Spinal cord (tissue), 9 donors: ENCODE measurements at regions not wholly inside any gene's neighbourhood (a gene's known extent, or its start where the extent isn't known, plus 50 kb on each side); places are given as distances from the start of the nearest gene placed in this dataset.

Source experiments
- DNase-seq, 6 donors: peaks; one replicate each; pipeline versions ENCODE4 v3.0.0 to v3.0.0-alpha.2; 2013 to 2015; ENCODE audit warnings: low spot score in 6 of 6, low read depth in 4 of 6
- H3K27ac ChIP-seq: one replicate; pipeline ENCODE4 v1.5.1; 2013; ENCODE audit warnings: low read depth, low read length, control low read depth
- H3K27me3 ChIP-seq: one replicate; pipeline ENCODE4 v1.6.1; 2013; ENCODE audit warnings: low read length; ENCODE audit not compliant: control insufficient read depth, insufficient read depth
- H3K36me3 ChIP-seq: one replicate; pipeline ENCODE4 v1.6.1; 2013; ENCODE audit warnings: low read length; ENCODE audit not compliant: control insufficient read depth, insufficient read depth
- H3K4me1 ChIP-seq: one replicate; pipeline ENCODE4 v1.6.1; 2013; ENCODE audit warnings: low read length; ENCODE audit not compliant: control insufficient read depth, insufficient read depth
- H3K4me3 ChIP-seq: one replicate; pipeline ENCODE4 v1.5.1; 2013; ENCODE audit warnings: low read depth, low read length, control low read depth
- H3K9me3 ChIP-seq: one replicate; pipeline ENCODE4 v1.6.1; 2013; ENCODE audit warnings: low read length; ENCODE audit not compliant: control insufficient read depth, insufficient read depth
- WGBS: methylation state at CpG from one replicate; pipeline ENCODE4 v1.1.5; 2013; ENCODE audit warnings: missing lambda C conversion rate; ENCODE audit not compliant: insufficient coverage; 5-methylcytosine and 5-hydroxymethylcytosine counted together
- donor health status: healthy.

DNA sequence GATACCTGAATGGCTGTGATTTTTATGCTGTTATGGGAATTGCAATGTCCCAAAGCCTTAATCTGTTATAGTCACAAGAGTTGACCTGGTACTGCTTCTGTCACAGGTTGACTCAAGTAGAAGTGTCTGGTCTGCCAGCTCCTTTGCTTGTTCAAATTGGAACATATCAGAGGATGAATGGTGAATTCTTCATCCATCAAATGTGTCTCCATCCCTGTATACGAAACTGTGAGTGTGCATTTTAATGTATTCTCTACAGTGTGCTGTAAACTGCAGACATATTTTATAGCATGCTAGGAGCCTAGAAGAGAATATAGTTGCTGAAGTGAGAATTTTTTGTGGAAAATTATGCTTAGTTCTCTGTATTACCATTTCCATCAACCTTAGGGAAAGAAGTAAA, 608.4 kb downstream of the AMY1C start:
- Histone ChIP-seq H3K27ac (no peak overlapping the region), H3K4me1 (no peaks in the 10 kb centered on the region), H3K9me3 (no peaks in the 10 kb centered on the region), H3K36me3 (no peaks in the 10 kb centered on the region), H3K4me3 (no peak overlapping the region), H3K27me3 (no peaks in the 10 kb centered on the region)
- DNase-seq: peak in 1 of 6 donors; percentile 17
- no CpG with 5 or more reads among the region's 1 CpG for WGBS

GRCh38 chr1:104358621-104359020, 608.9 kb downstream of the AMY1C start:
- WGBS: 83% methylated on average over 2 of the region's 3 CpGs
- DNase-seq: no peak
- no peaks in the 10 kb centered on the region for H3K9me3 ChIP-seq

GRCh38 chr1:104378414-104378813, 628.7 kb downstream of the AMY1C start:
- H3K4me3 ChIP-seq: no peak overlapping the region
- no peak for DNase-seq
- peaks cover 3% of the 10 kb centered on the region for H3K9me3 ChIP-seq
- no peak overlapping the region for H3K27ac ChIP-seq
- no peaks in the 10 kb centered on the region for H3K27me3 ChIP-seq
- no peaks in the 10 kb centered on the region for H3K36me3 ChIP-seq
- WGBS: no CpG with 5 or more reads among the region's 1 CpG
- no peaks in the 10 kb centered on the region for H3K4me1 ChIP-seq

More at GRCh38 chr1:104358621-104359020, 608.9 kb downstream of the AMY1C start:
- Histone ChIP-seq H3K36me3 (no peaks in the 10 kb centered on the region), H3K4me3 (no peak overlapping the region), H3K27me3 (no peaks in the 10 kb centered on the region), H3K27ac (no peak overlapping the region), H3K4me1 (no peaks in the 10 kb centered on the region)

DNA sequence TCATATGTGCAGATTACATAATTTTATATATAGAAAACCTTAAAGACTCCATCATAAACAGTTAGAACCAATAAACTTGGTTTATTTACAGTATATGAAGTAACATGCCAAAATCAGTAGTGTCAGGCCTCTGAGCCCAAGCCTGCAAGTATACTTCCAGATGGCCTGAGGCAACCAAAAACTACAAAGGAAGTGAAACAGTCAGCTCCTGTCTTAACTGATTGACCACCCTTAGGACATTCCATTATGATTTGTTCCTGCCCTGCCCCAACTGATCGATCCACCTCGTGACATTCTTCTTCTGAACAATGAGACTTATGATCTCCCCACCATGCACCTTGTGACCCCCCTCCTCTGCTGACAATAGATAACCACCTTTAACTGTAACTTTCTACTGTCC, 630.3 kb downstream of the AMY1C start:
- WGBS: 88% methylated on average over 2 of the region's 2 CpGs
- Histone ChIP-seq H3K27ac (no peak overlapping the region), H3K4me1 (no peaks in the 10 kb centered on the region), H3K4me3 (no peak overlapping the region), H3K9me3 (peaks cover under 1% of the 10 kb centered on the region), H3K27me3 (no peaks in the 10 kb centered on the region), H3K36me3 (no peaks in the 10 kb centered on the region)
- DNase-seq: no peak

DNA sequence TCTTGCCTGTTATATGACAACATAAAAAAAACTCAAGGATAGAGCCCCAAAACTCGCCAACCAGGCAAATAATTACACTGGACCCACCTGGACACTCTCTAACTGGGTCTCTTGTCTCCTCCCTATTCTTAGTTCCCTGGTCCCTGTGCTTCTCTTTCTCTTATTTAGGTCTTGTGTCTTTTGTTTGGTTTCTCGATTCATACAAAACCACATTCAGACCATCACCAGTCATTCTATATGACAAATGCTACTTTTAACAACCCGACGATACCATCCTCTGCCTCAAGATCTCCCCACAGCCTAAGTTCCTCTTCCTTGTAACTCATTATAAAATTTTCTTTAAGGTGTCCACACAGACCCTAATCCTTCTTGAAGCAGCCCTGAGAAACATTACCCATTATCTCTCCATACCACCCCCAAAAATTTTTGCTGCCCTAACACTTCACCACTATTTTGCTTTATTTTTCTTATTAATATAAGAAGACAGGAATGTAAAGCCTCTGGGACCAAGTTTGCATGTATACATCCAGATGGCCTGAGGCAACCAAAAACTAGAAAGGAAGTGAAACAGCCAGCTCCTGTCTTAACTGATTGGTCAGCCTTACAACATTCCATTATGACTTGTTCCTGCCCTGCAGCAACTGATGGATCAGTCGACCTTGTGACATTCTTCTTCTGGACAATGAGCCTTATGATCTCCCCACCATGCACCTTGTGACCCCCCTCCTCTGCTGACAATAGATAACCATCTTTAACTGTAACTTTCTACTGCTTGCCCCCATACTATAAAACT, 638.2 kb downstream of the AMY1C start:
- Histone ChIP-seq H3K4me1 (no peaks in the 10 kb centered on the region), H3K27ac (no peak overlapping the region), H3K9me3 (peaks cover 2% of the 10 kb centered on the region), H3K27me3 (no peaks in the 10 kb centered on the region), H3K4me3 (no peak overlapping the region), H3K36me3 (no peaks in the 10 kb centered on the region)
- 79% methylated on average over 4 of the region's 5 CpGs for WGBS
- DNase-seq: no peak

DNA sequence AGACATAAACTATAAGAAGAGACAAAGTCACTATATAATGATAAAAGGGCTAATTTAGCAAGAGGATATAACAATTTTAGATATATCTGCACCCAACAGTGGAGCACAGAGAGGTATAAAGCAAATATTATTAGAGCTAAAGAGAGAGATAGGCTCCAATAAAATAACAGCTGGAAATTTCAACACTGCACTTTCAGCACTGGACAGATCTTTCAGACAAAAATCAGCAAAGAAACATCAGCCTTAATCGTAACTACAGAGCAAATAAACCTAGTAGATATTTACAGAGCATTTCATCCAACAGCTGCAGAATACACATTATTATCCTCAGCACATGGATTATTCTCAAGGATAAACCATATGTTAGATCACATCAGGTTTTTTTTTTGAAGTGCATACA, 642.9 kb downstream of the AMY1C start:
- Histone ChIP-seq H3K4me3 (no peak overlapping the region), H3K27ac (no peak overlapping the region), H3K36me3 (no peaks in the 10 kb centered on the region), H3K27me3 (no peaks in the 10 kb centered on the region), H3K9me3 (peaks cover 2% of the 10 kb centered on the region), H3K4me1 (no peaks in the 10 kb centered on the region)
- WGBS: 89% methylated on average over 1 of the region's 1 CpG
- no peak for DNase-seq

GRCh38 chr1:104402178-104402577, 652.5 kb downstream of the AMY1C start:
- WGBS: no CpG with 5 or more reads among the region's 2 CpGs
- Histone ChIP-seq H3K4me3 (no peak overlapping the region), H3K36me3 (no peaks in the 10 kb centered on the region), H3K9me3 (no peaks in the 10 kb centered on the region), H3K27me3 (no peaks in the 10 kb centered on the region), H3K4me1 (no peaks in the 10 kb centered on the region), H3K27ac (no peak overlapping the region)
- DNase-seq: peak in 2 of 6 donors; percentile 10 to 64

GRCh38 chr1:104403883-104404282, 654.2 kb downstream of the AMY1C start:
- no peaks in the 10 kb centered on the region for H3K9me3 ChIP-seq
- peak in 1 of 6 donors; percentile 5 for DNase-seq
- no peak overlapping the region for H3K27ac ChIP-seq
- H3K36me3 ChIP-seq: no peaks in the 10 kb centered on the region
- H3K4me3 ChIP-seq: no peak overlapping the region
- no peaks in the 10 kb centered on the region for H3K4me1 ChIP-seq
- WGBS: no CpG with 5 or more reads among the region's 1 CpG
- H3K27me3 ChIP-seq: no peaks in the 10 kb centered on the region

GRCh38 chr1:104406728-104407127, 657.0 kb downstream of the AMY1C start:
- no peaks in the 10 kb centered on the region for H3K4me1 ChIP-seq
- no peaks in the 10 kb centered on the region for H3K9me3 ChIP-seq
- H3K4me3 ChIP-seq: no peak overlapping the region
- 40% methylated on average over 1 of the region's 2 CpGs for WGBS
- no peak for DNase-seq
- H3K27me3 ChIP-seq: no peaks in the 10 kb centered on the region
- H3K27ac ChIP-seq: no peak overlapping the region
- no peaks in the 10 kb centered on the region for H3K36me3 ChIP-seq

DNA sequence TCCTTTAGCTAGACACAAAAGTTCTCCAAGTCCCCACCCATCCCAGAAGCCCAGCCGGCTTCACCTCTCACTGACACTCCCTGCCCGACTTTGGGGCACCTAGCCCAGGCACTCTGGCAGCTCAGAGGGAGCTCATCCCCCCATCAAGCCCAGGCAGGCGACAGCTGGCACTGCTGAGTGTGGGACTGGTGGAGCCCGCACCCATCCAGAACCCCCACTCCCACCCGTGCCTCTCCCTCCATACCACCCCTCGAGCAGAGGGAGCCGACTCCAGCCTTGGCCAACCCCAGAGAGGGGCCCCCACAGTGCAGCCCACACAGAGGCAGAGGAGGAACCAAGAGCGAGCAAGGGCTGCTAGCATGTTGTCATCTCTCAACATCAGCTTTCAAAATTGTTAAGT, 658.6 kb downstream of the AMY1C start:
- Histone ChIP-seq H3K27ac (no peak overlapping the region), H3K4me3 (no peak overlapping the region), H3K36me3 (no peaks in the 10 kb centered on the region), H3K9me3 (no peaks in the 10 kb centered on the region), H3K4me1 (no peaks in the 10 kb centered on the region), H3K27me3 (no peaks in the 10 kb centered on the region)
- WGBS: 88% methylated on average over 4 of the region's 8 CpGs
- no peak for DNase-seq
